Muscle layer of colon (tissue), 2 donors: ENCODE measurements at regions not wholly inside any gene's neighbourhood (a gene's known extent, or its start where the extent isn't known, plus 50 kb on each side); places are given as distances from the start of the nearest gene placed in this dataset.

ENCODE experiments used
- H3K27ac ChIP-seq: one replicate; pipeline ENCODE4 v1.7.0; 2013; ENCODE audit warnings: low read depth, mild to moderate bottlenecking, low read length, moderate library complexity
- H3K27me3 ChIP-seq, 2 donors: one replicate each; pipeline ENCODE4 v1.7.0; 2013; ENCODE audit warnings: low read length in 2 of 2, mild to moderate bottlenecking in 2 of 2; ENCODE audit not compliant: insufficient read depth in 2 of 2, control insufficient read depth in 1 of 2
- H3K36me3 ChIP-seq: one replicate; pipeline ENCODE4 v1.7.0; 2013; ENCODE audit warnings: mild to moderate bottlenecking, low read length; ENCODE audit not compliant: insufficient read depth
- H3K4me1 ChIP-seq: one replicate; pipeline ENCODE4 v1.7.0; 2013; ENCODE audit warnings: mild to moderate bottlenecking, low read length; ENCODE audit not compliant: insufficient read depth
- H3K4me3 ChIP-seq, 2 donors: one replicate each; pipeline ENCODE4 v1.7.0; 2013; ENCODE audit warnings: low read length in 2 of 2, low read depth in 1 of 2, mild to moderate bottlenecking in 1 of 2, moderate library complexity in 1 of 2
- H3K9ac ChIP-seq: one replicate; pipeline ENCODE4 v1.7.0; 2013; ENCODE audit warnings: low read length
- H3K9me3 ChIP-seq: one replicate; pipeline ENCODE4 v1.7.0; 2013; ENCODE audit warnings: mild to moderate bottlenecking, low read length
- donor health status: abdominal sarcoma.
- donor health status: Adenocarcinoma of cecum.

DNA sequence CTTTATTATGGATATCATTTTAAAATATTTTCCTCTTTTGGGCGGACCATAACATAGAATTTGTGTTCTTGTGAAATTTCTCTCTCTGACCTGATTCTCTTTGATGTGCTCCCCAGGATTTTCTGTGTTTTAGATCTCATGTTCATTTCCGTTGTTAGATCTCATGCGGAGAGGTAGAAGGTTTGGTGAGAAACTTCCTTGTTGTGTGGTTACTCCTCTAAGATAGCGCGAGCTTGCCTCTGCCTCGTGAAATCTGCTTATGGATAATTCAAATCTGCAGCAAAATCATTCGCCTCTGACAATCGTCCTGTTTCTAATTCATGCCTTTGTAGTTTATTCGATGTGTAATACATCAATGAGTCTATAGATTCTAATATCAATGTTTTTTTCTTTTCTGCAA, 580.4 kb downstream of the USP25 start:
- no peaks in the 10 kb centered on the region for H3K27me3 ChIP-seq
- H3K4me3 ChIP-seq: no peak overlapping the region
- H3K36me3 ChIP-seq: no peaks in the 10 kb centered on the region
- H3K9ac ChIP-seq: no peak overlapping the region
- no peaks in the 10 kb centered on the region for H3K9me3 ChIP-seq
- H3K4me1 ChIP-seq: no peaks in the 10 kb centered on the region
- no peak overlapping the region for H3K27ac ChIP-seq

DNA sequence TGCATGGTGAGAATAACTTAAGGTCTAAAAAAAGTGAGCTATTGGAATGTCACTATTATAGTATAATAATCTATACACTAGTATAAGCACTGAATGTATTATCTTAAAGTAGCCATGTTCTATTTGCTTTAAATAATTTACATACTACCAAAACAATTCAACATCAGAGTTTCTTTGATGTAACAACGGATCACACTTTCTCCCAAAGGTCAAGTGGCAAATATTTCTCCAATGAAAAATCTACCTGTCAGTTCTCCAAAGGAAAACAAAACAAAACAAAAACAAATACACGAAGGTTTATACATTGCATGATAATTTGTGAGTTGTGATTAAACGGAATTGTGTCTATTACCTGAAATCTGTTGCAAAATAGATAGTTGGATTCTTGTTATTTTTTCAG, 581.4 kb downstream of the USP25 start:
- Histone ChIP-seq H3K4me3 (no peak overlapping the region), H3K27me3 (no peaks in the 10 kb centered on the region), H3K9ac (no peak overlapping the region), H3K27ac (no peak overlapping the region), H3K36me3 (no peaks in the 10 kb centered on the region), H3K4me1 (no peaks in the 10 kb centered on the region), H3K9me3 (no peaks in the 10 kb centered on the region)

DNA sequence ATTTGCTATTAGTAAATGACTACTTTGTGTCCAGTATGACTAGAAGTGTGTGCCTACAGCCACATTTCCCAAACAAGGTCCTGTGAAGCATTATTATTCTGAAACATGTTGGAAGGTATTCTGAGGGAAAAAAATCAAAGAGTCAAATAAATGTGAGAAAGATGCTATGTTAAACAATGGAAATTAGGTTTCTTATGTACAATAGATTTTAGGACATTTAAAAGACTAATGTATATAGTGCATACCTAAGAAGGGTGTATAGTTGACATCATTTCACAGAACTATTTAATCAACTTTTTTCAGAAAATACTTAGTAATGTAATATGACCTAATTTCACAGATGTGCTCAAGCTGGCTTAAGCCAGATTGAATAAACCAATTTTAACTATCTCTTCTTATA, 582.5 kb downstream of the USP25 start:
- no peaks in the 10 kb centered on the region for H3K36me3 ChIP-seq
- no peak overlapping the region for H3K27ac ChIP-seq
- no peaks in the 10 kb centered on the region for H3K4me1 ChIP-seq
- H3K4me3 ChIP-seq: no peak overlapping the region
- H3K9me3 ChIP-seq: no peaks in the 10 kb centered on the region
- no peak overlapping the region for H3K9ac ChIP-seq
- no peaks in the 10 kb centered on the region for H3K27me3 ChIP-seq

DNA sequence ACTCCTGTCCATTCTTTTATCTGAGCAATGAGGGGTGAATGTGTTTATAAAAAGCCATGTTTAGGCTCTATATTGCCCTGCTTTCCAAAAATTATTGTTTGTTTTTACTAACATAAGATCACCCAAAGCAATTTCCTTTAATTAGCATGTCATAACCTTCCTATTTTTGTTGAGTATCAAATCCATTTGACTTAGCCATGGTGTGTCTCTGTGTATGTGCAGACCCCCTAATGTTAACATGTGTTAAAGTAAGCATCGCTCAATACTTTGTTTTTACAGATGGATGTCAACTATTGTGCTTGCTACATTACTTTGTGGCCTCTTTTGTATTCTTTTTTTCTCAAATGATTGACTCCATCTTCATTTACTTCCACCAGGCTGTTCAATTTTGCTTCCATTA, 585.4 kb downstream of the USP25 start:
- Histone ChIP-seq H3K9me3 (no peaks in the 10 kb centered on the region), H3K27ac (no peak overlapping the region), H3K4me1 (no peaks in the 10 kb centered on the region), H3K9ac (no peak overlapping the region), H3K4me3 (no peak overlapping the region), H3K36me3 (no peaks in the 10 kb centered on the region), H3K27me3 (no peaks in the 10 kb centered on the region)

- Histone ChIP-seq H3K9me3 (no peaks in the 10 kb centered on the region), H3K36me3 (no peaks in the 10 kb centered on the region), H3K4me1 (no peaks in the 10 kb centered on the region), H3K27ac (no peak overlapping the region), H3K4me3 (no peak overlapping the region), H3K27me3 (no peaks in the 10 kb centered on the region), H3K9ac (no peak overlapping the region)
These were observed 589.0 kb downstream of the USP25 start for GRCh38 chr21:16318651-16319300.

DNA sequence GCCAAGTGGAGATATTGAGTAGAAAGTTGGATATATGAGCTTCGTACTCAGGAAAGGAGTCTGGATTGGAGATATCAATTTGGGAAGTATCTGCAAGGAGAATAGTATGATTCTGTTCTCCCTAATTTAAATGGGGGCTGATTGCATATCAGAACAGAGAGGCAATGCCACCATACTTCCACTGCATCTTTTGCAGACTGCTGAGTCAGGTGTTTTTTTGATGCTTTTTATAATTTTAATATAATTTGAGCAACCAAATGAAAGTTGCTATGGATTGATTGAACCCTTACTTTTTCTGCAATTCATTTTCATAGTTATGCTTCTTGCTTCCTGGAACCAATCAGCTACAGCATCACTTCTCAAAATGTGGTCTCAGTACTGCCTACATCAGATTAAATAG, 590.3 kb downstream of the USP25 start:
- Histone ChIP-seq H3K4me1 (no peaks in the 10 kb centered on the region), H3K4me3 (no peak overlapping the region), H3K9me3 (no peaks in the 10 kb centered on the region), H3K27ac (no peak overlapping the region), H3K9ac (no peak overlapping the region), H3K36me3 (no peaks in the 10 kb centered on the region), H3K27me3 (no peaks in the 10 kb centered on the region)

- H3K4me3 ChIP-seq: no peak overlapping the region
- no peaks in the 10 kb centered on the region for H3K27me3 ChIP-seq
- H3K9me3 ChIP-seq: no peaks in the 10 kb centered on the region
- H3K27ac ChIP-seq: no peak overlapping the region
- H3K36me3 ChIP-seq: no peaks in the 10 kb centered on the region
- H3K4me1 ChIP-seq: no peaks in the 10 kb centered on the region
- H3K9ac ChIP-seq: no peak overlapping the region
These were observed 592.7 kb downstream of the USP25 start for GRCh38 chr21:16322454-16322853.

- no peaks in the 10 kb centered on the region for H3K27me3 ChIP-seq
- no peak overlapping the region for H3K4me3 ChIP-seq
- no peaks in the 10 kb centered on the region for H3K36me3 ChIP-seq
- H3K4me1 ChIP-seq: no peaks in the 10 kb centered on the region
- H3K9ac ChIP-seq: no peak overlapping the region
- H3K9me3 ChIP-seq: no peaks in the 10 kb centered on the region
- H3K27ac ChIP-seq: no peak overlapping the region
These were observed 593.8 kb downstream of the USP25 start for GRCh38 chr21:16323596-16323995.

DNA sequence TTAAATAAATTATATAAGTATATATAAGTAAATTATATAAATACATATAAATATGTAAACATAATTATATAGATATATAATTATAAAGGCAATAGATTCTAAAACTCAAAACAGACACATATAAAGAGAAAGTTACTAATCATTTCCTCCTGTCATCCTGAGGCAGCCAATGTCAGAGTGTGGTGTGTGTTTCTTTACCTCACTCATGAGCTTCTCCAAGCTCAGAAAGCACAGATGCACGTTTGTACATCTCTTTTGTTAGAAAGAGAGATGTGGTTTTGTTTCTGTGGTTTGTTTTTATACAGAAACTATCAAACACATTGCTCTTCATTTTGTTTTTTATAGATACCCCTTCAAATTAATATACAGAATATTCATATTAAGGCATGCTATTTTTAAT, 594.8 kb downstream of the USP25 start:
- H3K27ac ChIP-seq: no peak overlapping the region
- H3K36me3 ChIP-seq: no peaks in the 10 kb centered on the region
- no peaks in the 10 kb centered on the region for H3K9me3 ChIP-seq
- no peaks in the 10 kb centered on the region for H3K4me1 ChIP-seq
- H3K9ac ChIP-seq: no peak overlapping the region
- no peaks in the 10 kb centered on the region for H3K27me3 ChIP-seq
- H3K4me3 ChIP-seq: no peak overlapping the region

- Histone ChIP-seq H3K36me3 (no peaks in the 10 kb centered on the region), H3K27ac (no peak overlapping the region), H3K4me3 (no peak overlapping the region), H3K9ac (no peak overlapping the region), H3K27me3 (no peaks in the 10 kb centered on the region), H3K9me3 (no peaks in the 10 kb centered on the region), H3K4me1 (no peaks in the 10 kb centered on the region)
These were observed 600.5 kb downstream of the USP25 start for GRCh38 chr21:16330082-16330907.

DNA sequence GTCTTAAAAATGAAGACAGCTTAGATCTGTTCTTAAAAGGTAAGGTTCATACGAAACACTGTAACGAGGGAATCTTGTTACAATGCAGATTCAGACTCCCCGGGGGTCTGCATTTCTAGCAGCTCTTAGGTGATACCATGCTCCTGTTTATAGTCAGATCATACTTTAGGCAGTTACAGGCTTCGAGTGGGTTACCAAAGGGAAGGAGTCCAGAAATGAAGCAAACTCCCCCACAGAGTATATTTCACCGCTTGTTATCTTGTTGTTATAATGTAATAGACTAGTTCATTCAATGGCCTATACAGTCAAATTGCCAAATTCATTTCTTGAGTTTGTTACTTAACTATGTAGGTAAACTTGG, 601.1 kb downstream of the USP25 start:
- H3K4me1 ChIP-seq: no peaks in the 10 kb centered on the region
- H3K9ac ChIP-seq: no peak overlapping the region
- no peaks in the 10 kb centered on the region for H3K9me3 ChIP-seq
- no peaks in the 10 kb centered on the region for H3K36me3 ChIP-seq
- H3K27me3 ChIP-seq: no peaks in the 10 kb centered on the region
- no peak overlapping the region for H3K4me3 ChIP-seq
- no peak overlapping the region for H3K27ac ChIP-seq

DNA sequence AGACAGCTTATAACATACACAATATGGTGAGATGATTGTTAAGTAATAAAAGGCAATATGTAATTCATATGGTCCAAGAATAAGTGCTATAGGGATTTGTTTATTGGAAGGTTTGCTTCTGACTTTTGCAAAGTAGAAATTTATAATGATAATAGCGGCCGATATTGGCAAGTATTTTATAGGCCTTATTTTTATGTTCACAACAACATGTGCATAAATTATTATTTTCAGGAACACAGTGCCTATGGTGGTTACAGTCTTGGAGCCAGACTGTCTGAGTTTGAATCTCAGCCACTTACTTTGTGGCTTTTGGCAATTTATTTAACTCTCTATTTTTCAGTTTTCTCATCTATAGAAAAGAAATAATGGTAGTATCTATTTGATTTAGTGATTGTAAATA, 607.5 kb downstream of the USP25 start:
- Histone ChIP-seq H3K4me1 (no peaks in the 10 kb centered on the region), H3K36me3 (no peaks in the 10 kb centered on the region), H3K9ac (no peak overlapping the region), H3K9me3 (no peaks in the 10 kb centered on the region), H3K27me3 (no peaks in the 10 kb centered on the region), H3K27ac (no peak overlapping the region), H3K4me3 (no peak overlapping the region)
